ENCODE measurements at regions not wholly inside any gene's neighbourhood (a gene's known extent, or its start where the extent isn't known, plus 50 kb on each side); places are given as distances from the start of the nearest gene placed in this dataset.
"Not testable (repeated sequence)": the region's sequence is repeated elsewhere in the genome, so short reads cannot be mapped to it uniquely, and the experiment has no call there.

- DNase-seq (ENCODE audit: low read depth, low spot score): not testable (repeated sequence)
These were observed 577.7 kb upstream of the TPTE start for GRCh38 chr21:9943639-9944038.

DNA sequence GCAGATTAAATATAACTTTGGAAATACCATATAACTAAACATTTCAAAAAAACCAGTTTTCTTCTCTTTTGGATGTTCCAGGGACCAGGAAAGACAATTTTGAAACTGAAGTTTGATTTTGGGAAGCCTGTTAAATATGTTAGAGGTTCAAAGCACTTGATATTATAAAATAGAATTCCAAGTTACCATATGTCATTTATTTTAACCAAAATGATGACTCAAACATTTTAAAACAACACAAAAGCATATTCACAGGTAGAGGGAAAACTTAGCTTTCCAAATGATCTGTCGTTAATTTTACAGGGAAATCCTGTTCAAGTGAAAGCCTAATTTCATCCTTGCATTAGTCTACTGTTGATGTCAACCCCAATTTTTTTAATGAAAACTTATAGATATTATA lies 575.3 kb upstream of the TPTE start:
- DNase-seq (ENCODE audit: low read depth, low spot score): not testable (repeated sequence)

GRCh38 chr21:9949510-9950289 lies 571.7 kb upstream of the TPTE start:
- not testable (repeated sequence) for DNase-seq (ENCODE audit: low read depth, low spot score)

GRCh38 chr21:9950363-9950762 lies 571.0 kb upstream of the TPTE start:
- DNase-seq (ENCODE audit: low read depth, low spot score): not testable (repeated sequence)

DNA sequence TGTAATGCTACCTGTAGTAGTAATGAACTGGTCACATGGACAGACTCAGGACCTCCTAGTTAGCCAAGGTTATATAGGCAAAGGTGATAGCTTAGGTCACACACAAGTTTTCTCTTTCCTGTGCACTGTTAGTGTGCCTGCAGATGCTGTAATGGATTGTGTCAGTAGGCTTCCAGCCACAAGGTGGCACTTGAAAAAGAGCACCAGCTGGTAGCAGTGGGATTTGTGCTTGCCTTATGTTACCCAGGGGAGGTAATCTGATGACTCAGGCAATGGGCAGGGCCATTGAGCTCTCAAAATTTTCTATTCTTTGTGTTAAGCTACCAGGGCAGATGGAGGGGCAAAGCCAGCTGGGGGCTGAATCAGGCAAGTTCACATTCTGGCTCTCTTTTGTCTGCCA lies 562.6 kb upstream of the TPTE start:
- DNase-seq (ENCODE audit: low read depth, low spot score): not testable (repeated sequence)

GRCh38 chr21:9959220-9959964 lies 562.0 kb upstream of the TPTE start:
- DNase-seq (ENCODE audit: low read depth, low spot score): not testable (repeated sequence)

- not testable (repeated sequence) for DNase-seq (ENCODE audit: low read depth, low spot score)
These were observed 552.0 kb upstream of the TPTE start for GRCh38 chr21:9969399-9969798.

DNA sequence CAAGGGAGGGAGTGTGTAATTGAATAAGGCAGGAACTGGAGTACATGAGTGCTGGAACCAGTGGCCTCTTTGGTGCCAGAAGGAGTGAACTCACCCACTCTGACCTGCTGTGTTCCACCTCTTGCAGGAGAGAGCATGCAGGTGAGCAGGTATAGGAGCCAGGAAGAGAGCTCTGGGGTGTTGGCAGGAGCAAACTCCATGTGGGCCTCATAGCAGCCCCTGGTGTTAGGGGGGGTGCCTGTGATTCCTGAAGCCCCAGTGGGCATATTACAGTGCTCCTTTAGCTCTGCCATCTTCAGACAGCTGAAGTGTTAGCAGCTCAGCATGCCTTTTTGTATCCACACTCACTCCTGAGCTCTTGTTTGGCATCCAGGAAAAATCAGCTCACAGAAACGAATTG lies 549.4 kb upstream of the TPTE start:
- DNase-seq (ENCODE audit: low read depth, low spot score): not testable (repeated sequence)

DNA sequence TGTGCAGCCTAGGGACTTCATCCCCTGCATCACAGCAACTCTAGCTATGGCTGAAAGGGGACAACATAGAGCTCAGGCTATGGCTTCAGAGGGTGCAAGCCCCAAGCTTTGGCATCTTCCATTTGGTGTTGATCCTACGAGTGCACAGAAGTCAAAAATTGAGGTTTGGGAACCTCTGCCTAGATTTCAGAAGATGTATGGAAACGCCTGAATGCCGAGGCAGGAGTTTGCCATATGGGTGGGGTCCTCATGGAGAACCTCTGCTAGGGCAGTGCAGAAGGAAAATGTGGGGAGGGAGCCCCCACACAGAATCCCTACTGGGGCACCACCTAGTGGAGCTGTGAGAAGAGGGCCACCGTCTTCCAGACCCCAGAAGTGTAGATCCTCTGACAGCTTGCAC lies 543.0 kb upstream of the TPTE start:
- DNase-seq (ENCODE audit: low read depth, low spot score): not testable (repeated sequence)

DNA sequence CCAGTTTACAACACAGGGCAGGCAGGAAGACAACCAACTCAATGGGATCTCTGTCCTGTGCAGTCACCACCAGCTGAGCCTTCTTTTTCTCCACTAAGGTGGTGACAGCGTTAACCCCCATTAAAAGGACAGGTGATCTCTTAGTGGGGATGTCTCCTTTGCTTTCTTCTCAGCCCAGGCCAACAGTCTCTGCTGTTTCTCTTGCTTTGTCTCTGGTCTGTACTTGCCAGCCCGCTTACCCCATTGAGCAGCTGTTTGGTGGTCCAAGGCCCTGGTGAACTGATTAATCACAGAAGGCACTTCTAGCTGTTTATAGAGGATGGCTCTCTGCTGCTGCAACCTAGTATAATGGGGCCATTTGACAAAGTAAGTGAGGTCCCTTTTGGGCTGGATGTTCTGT lies 523.9 kb upstream of the TPTE start:
- not testable (repeated sequence) for DNase-seq (ENCODE audit: low read depth, low spot score)

GRCh38 chr21:10002762-10003313 lies 518.5 kb upstream of the TPTE start:
- DNase-seq (ENCODE audit: low read depth, low spot score): not testable (repeated sequence)

GRCh38 chr21:10005791-10006190 lies 515.6 kb upstream of the TPTE start:
- not testable (repeated sequence) for DNase-seq (ENCODE audit: low read depth, low spot score)

DNA sequence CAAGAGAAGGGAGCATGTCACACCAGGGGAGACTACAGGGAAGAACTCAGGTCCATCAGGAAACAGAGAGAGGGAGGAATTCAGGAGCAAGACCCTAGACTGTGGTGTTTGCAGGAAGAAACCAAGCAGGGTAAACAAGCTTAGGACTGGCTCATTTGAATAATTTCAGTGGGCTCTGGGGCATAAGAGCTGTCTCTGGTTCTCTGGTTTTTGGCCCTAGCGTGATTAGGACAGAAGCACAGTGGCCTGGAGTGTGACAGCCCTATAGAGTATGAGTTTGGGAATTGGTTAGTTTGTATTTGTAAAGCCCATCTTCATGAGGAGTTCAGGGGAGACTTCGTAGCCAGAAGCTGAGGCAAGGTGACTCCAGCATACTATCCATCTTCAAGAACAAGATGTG lies 504.4 kb upstream of the TPTE start:
- DNase-seq (ENCODE audit: low read depth, low spot score): not testable (repeated sequence)

GRCh38 chr21:10017757-10018156 lies 503.6 kb upstream of the TPTE start:
- not testable (repeated sequence) for DNase-seq (ENCODE audit: low read depth, low spot score)

GRCh38 chr21:10021462-10021861 lies 499.9 kb upstream of the TPTE start:
- DNase-seq (ENCODE audit: low read depth, low spot score): not testable (repeated sequence)

DNA sequence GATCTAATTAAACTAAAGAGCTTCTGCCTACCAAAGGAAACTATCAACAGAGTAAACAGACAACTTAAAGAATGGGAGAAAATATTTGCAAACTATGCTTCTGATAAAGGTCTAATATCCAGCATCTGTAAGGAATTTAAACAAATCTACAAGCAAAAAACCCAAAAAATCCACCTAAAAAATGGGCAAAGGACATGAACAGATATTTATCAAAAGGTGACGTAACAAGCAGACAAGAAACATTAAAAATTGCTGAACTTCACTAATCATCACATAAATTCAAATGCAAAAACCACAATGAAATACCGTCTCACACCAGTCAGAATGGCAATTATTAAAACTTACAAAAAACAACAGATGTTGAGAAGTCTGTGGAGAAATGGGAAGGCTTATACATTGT lies 498.6 kb upstream of the TPTE start:
- DNase-seq (ENCODE audit: low read depth, low spot score): not testable (repeated sequence)

All from brain pericyte (primary cell).